HG02981 (cell line): ENCODE measurements at regions not wholly inside any gene's neighbourhood (a gene's known extent, or its start where the extent isn't known, plus 50 kb on each side); places are given as distances from the start of the nearest gene placed in this dataset.

ENCODE experiments used
- ATAC-seq: cut with Tn5 transposase; IDR thresholded peaks from one replicate; pipeline ENCODE4 v1.9.1; 2021; ENCODE audit warnings: mild to moderate bottlenecking, moderate library complexity; ENCODE audit not compliant: unreplicated experiment

- no peak for ATAC-seq
Observed at GRCh38 chr2:58578276-58578675, 337.2 kb upstream of the FANCL start.

- ATAC-seq = no peak
Observed at GRCh38 chr2:58574873-58575272, 333.7 kb upstream of the FANCL start.

- no peak for ATAC-seq
Observed at GRCh38 chr2:58572731-58573130, 331.6 kb upstream of the FANCL start.

GRCh38 chr2:58571181-58571852 is 330.2 kb upstream of the FANCL start:
- ATAC-seq = peak; percentile 90

- no peak for ATAC-seq
Observed at GRCh38 chr2:58569475-58570185, 328.5 kb upstream of the FANCL start.

GRCh38 chr2:58568901-58569300 is 327.8 kb upstream of the FANCL start:
- ATAC-seq = no peak

GRCh38 chr2:58562276-58562675 is 321.2 kb upstream of the FANCL start:
- ATAC-seq = no peak

- no peak for ATAC-seq
Observed at GRCh38 chr2:58560531-58560930, 319.4 kb upstream of the FANCL start.

- ATAC-seq = no peak
Observed at GRCh38 chr2:58558881-58559280, 317.8 kb upstream of the FANCL start.

GRCh38 chr2:58557176-58557575 is 316.1 kb upstream of the FANCL start:
- no peak for ATAC-seq

- no peak for ATAC-seq
Observed at GRCh38 chr2:58553937-58554336, 312.8 kb upstream of the FANCL start.

- no peak for ATAC-seq
Observed at GRCh38 chr2:58553522-58553921, 312.4 kb upstream of the FANCL start.

GRCh38 chr2:58545300-58546280 is 304.5 kb upstream of the FANCL start:
- ATAC-seq = no peak

GRCh38 chr2:58543442-58543841 is 302.3 kb upstream of the FANCL start:
- no peak for ATAC-seq

- no peak for ATAC-seq
Observed at GRCh38 chr2:58541511-58541910, 300.4 kb upstream of the FANCL start.

- no peak for ATAC-seq
Observed at GRCh38 chr2:58540681-58541080, 299.6 kb upstream of the FANCL start.

- ATAC-seq = no peak
Observed at GRCh38 chr2:58539973-58540372, 298.8 kb upstream of the FANCL start.

- ATAC-seq = no peak
Observed at GRCh38 chr2:58535990-58536389, 294.9 kb upstream of the FANCL start.

GRCh38 chr2:58535182-58535581 is 294.1 kb upstream of the FANCL start:
- ATAC-seq = no peak

- no peak for ATAC-seq
Observed at GRCh38 chr2:58533376-58533775, 292.3 kb upstream of the FANCL start.

- ATAC-seq = no peak
Observed at GRCh38 chr2:58532641-58533040, 291.5 kb upstream of the FANCL start.
